ENCODE measurements at regions not wholly inside any gene's neighbourhood (a gene's known extent, or its start where the extent isn't known, plus 50 kb on each side); places are given as distances from the start of the nearest gene placed in this dataset.
A peak's percentile ranks its signal among the peaks of the same experiment; 100 is the strongest.

- no peaks in the 10 kb centered on the region for H3K27me3 ChIP-seq (ENCODE audit: control insufficient read depth, insufficient read depth, low read length)
- no peak for FAIRE-seq
- no peak for DNase-seq (ENCODE audit: low read depth)
- TF ChIP-seq CTCF (IDR thresholded peaks at IDR 0.05; ENCODE audit: insufficient read depth, low read length, severe bottlenecking), result no peak
- H3K4me3 ChIP-seq (ENCODE audit: low read depth, low read length), result no peak overlapping the region
- H3K36me3 ChIP-seq (ENCODE audit: control insufficient read depth, insufficient read depth, low read length), result no peaks in the 10 kb centered on the region
These were observed 253.6 kb upstream of the MKLN1 start for GRCh38 chr7:131074043-131074442.

- DNase-seq (ENCODE audit: low read depth) (no peak), FAIRE-seq (no peak)
- TF ChIP-seq CTCF (IDR thresholded peaks at IDR 0.05; ENCODE audit: insufficient read depth, low read length, severe bottlenecking), result no peak
- Histone ChIP-seq H3K36me3 (ENCODE audit: control insufficient read depth, insufficient read depth, low read length) (no peaks in the 10 kb centered on the region), H3K27me3 (ENCODE audit: control insufficient read depth, insufficient read depth, low read length) (no peaks in the 10 kb centered on the region), H3K4me3 (ENCODE audit: low read depth, low read length) (no peak overlapping the region)
These were observed 253.1 kb upstream of the MKLN1 start for GRCh38 chr7:131074585-131074984.

- Histone ChIP-seq H3K27me3 (ENCODE audit: control insufficient read depth, insufficient read depth, low read length) (no peaks in the 10 kb centered on the region), H3K36me3 (ENCODE audit: control insufficient read depth, insufficient read depth, low read length) (no peaks in the 10 kb centered on the region), H3K4me3 (ENCODE audit: low read depth, low read length) (no peak overlapping the region)
- no peak for TF ChIP-seq CTCF (IDR thresholded peaks at IDR 0.05; ENCODE audit: insufficient read depth, low read length, severe bottlenecking)
- no peak for FAIRE-seq
- no peak for DNase-seq (ENCODE audit: low read depth)
These were observed 252.3 kb upstream of the MKLN1 start for GRCh38 chr7:131075406-131075805.

- FAIRE-seq (no peak), DNase-seq (ENCODE audit: low read depth) (peak; percentile 79)
- H3K36me3 ChIP-seq (ENCODE audit: control insufficient read depth, insufficient read depth, low read length), result no peaks in the 10 kb centered on the region
- no peaks in the 10 kb centered on the region for H3K27me3 ChIP-seq (ENCODE audit: control insufficient read depth, insufficient read depth, low read length)
- no peak for TF ChIP-seq CTCF (IDR thresholded peaks at IDR 0.05; ENCODE audit: insufficient read depth, low read length, severe bottlenecking)
- no peak overlapping the region for H3K4me3 ChIP-seq (ENCODE audit: low read depth, low read length)
These were observed 251.6 kb upstream of the MKLN1 start for GRCh38 chr7:131076032-131076431.

GRCh38 chr7:131076711-131077181 lies 250.9 kb upstream of the MKLN1 start:
- Histone ChIP-seq H3K4me3 (ENCODE audit: low read depth, low read length) (no peak overlapping the region), H3K27me3 (ENCODE audit: control insufficient read depth, insufficient read depth, low read length) (no peaks in the 10 kb centered on the region), H3K36me3 (ENCODE audit: control insufficient read depth, insufficient read depth, low read length) (no peaks in the 10 kb centered on the region)
- FAIRE-seq (no peak), DNase-seq (ENCODE audit: low read depth) (peak; percentile 25)
- no peak for TF ChIP-seq CTCF (IDR thresholded peaks at IDR 0.05; ENCODE audit: insufficient read depth, low read length, severe bottlenecking)

- FAIRE-seq, result no peak
- Histone ChIP-seq H3K4me3 (ENCODE audit: low read depth, low read length) (no peak overlapping the region), H3K27me3 (ENCODE audit: control insufficient read depth, insufficient read depth, low read length) (no peaks in the 10 kb centered on the region), H3K36me3 (ENCODE audit: control insufficient read depth, insufficient read depth, low read length) (no peaks in the 10 kb centered on the region)
- DNase-seq (ENCODE audit: low read depth), result no peak
- no peak for TF ChIP-seq CTCF (IDR thresholded peaks at IDR 0.05; ENCODE audit: insufficient read depth, low read length, severe bottlenecking)
These were observed 249.9 kb upstream of the MKLN1 start for GRCh38 chr7:131077735-131078134.

Data from bronchial epithelial cell (primary cell).